PFSK-1 (cell line): ENCODE measurements at regions not wholly inside any gene's neighbourhood (a gene's known extent, or its start where the extent isn't known, plus 50 kb on each side); places are given as distances from the start of the nearest gene placed in this dataset.

Experiments used
- POLR2AphosphoS5 ChIP-seq: IDR thresholded peaks from 2 replicates; pipeline ENCODE4 v1.6.1; 2012; ENCODE audit warnings: low read depth, mild to moderate bottlenecking, control low read depth, low read length, moderate library complexity
- TAF1 ChIP-seq: IDR thresholded peaks from 2 replicates; pipeline ENCODE4 v1.6.1; 2012; ENCODE audit warnings: low read length, control low read depth, borderline replicate concordance; ENCODE audit not compliant: insufficient read depth

DNA sequence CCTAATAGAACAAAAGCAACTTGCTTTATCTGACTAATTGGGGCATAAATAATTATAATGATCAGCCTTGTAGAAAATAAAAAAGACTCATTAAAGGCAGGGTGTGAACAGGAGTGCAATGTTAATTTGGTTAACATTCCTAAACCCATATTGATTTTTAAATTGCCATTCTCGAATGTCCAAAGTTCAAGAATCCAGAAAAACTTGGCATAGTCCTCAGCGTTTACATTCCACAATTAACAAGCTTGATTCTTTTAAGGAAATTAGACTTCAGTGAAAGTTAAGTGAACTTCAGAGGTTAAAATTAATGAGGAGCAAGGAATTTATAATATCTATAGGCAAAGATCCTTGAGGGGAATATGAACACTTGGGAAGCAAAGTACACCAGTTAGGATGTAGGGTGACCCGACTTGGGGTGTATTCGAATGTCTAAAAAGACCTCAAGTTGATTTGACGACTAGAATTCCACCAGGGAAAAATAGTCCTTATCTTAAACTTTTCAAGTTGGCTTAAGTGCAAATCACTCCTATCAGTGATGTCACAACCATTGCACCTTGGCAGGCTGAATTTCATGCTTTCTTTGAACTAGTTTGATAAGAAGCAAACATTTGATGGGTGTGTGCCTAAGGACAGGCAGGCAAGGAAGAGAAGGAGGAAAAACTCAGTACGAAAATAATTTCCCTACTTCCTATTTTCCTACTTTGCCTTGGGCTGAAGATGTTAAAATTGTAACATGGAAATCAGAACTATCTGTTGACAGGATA, 830.4 kb upstream of the COBL start:
- no peak for TF ChIP-seq TAF1
- TF ChIP-seq POLR2AphosphoS5, result no peak
